GM18867 (cell line): ENCODE measurements at regions not wholly inside any gene's neighbourhood (a gene's known extent, or its start where the extent isn't known, plus 50 kb on each side); places are given as distances from the start of the nearest gene placed in this dataset.
A peak's percentile ranks its signal among the peaks of the same experiment; 100 is the strongest.

Experiments
- ATAC-seq: cut with Tn5 transposase; IDR thresholded peaks from one replicate; pipeline ENCODE4 v1.9.1; 2021; ENCODE audit warnings: mild to moderate bottlenecking, moderate library complexity; ENCODE audit not compliant: unreplicated experiment

DNA sequence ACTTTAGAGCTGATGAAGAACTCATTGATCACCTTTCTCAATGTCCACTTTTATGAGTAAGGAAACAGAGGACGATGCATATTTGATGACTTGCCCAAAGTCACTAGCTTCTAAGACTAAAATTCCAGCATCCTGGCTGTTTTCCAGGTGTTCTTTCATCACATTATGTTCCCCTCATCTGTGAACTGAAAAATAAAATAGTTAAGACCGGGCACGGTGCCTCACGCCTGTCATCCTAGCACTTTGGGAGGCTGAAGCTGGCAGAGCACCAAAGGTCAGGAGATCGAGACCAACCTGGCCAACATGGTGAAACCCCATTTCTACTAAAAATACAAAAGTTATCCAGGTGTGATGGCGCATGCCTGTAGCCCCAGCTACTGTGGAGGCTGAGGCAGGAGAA, 297.5 kb downstream of the DUSP10 start:
- no peak for ATAC-seq

- ATAC-seq, result no peak
Observed at GRCh38 chr1:221448585-221449175, 293.2 kb downstream of the DUSP10 start.

DNA sequence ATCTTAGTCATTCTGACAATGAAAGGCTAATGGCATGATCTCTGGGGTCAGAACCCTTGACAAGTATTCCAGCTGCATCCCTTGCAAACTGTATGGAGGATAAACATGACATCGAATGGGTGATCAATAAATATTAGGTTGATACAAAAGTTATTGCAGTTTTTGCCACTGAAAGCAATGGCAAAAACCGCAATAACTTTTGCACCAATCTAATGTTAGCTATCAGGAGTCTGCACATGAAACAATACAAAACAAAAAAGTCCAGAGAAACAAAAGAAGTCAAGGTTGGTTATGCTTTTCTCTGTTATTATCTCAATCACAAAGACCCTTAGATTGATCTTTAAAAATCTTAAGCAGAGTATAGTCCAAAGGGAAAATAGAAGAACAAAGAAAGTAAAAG, 292.7 kb downstream of the DUSP10 start:
- ATAC-seq, result no peak

- peak; percentile 70 for ATAC-seq
Observed at GRCh38 chr1:221449801-221450470, 292.0 kb downstream of the DUSP10 start.

DNA sequence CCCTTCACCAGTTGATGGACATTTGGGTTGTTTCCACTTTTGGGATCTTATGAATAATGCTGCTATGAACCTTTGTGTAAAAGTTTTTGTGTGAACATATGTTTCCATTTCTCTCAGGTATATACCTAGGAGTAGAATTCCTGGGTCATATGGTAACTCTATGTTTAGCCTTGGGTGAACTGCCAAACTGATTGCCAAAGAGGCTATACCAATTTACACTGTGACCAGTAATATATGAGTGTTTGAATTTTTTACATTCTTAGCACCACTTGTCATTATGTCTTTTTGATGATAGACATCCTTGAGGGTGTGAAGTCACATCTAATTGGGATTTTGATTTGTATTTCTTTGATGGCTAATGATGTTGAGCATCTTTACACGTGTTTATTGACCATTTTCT, 290.1 kb downstream of the DUSP10 start:
- no peak for ATAC-seq

- no peak for ATAC-seq
Observed at GRCh38 chr1:221454096-221454495, 287.8 kb downstream of the DUSP10 start.

GRCh38 chr1:221456918-221457317, 285.0 kb downstream of the DUSP10 start:
- ATAC-seq, result no peak

- no peak for ATAC-seq
Observed at GRCh38 chr1:221457685-221458446, 284.0 kb downstream of the DUSP10 start.

DNA sequence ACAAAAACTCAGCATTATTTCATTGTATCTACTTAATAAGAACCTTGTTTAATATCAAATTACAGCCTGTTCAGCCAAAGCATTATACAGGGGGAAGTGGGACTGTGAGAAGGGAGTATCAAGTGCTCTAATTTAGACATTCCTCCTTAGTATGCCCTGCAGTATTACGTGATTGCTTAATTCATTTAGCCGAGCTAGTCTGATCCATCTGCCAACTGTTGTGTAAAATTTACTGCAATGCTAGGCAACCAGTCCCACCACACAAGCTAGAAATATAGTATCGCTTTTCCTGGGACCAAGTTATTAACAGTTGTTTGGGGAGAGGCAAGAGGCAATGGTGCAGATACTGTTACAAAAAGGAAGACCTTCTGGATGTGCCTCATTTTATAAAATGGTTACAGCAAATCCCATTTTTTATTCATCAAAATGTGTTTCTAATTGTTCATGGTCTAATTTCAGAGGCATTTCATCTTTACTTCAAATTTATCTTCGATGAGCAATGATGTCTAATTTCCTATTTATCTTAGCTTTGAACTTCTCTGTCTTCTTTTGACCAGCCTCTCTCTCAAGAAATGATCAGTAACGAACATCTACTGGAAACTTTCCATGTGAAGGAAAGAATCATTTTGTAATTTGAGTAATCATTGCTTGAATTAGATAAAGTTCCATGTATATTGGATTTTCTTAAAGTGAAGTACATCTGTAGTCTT, 283.3 kb downstream of the DUSP10 start:
- no peak for ATAC-seq

DNA sequence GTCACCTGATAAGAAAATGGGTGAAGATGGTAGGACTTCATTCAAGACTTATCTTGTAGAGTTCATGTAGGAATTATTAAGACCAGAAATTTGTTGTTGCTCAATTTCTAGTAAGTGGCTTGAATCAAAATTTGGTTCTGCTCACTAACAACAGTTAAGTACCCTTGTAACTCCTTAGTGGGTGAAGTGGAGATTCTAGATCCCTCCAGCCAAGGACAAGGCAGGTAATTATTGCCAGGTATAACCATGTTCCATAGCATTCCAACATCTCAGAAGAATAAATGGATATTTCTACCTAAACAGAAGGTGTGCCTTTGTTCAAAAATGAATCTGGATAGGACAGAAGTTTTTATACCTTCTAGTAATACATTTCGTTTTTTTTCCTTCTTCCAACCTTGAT, 282.3 kb downstream of the DUSP10 start:
- ATAC-seq, result no peak

DNA sequence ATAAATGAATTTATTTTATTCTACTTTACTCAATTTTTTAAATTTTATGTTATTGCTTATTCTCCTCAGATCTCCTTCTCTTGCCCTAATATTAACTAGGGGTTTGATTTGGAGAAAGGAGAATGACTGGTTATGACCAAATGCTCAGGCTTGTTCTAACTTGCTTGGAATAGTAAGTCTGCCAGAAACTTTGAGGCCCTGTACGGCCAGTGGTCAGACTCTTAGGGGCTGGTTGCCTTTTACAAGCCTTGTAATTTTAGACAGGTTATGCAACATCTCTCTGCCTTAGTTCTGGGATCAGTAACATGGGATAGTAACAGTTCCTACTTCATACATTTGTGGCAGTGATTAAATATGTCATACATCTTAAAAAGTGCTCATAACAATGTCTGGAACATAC, 279.5 kb downstream of the DUSP10 start:
- no peak for ATAC-seq

- ATAC-seq, result no peak
Observed at GRCh38 chr1:221468546-221468945, 273.3 kb downstream of the DUSP10 start.

- ATAC-seq, result no peak
Observed at GRCh38 chr1:221469476-221469875, 272.4 kb downstream of the DUSP10 start.

- ATAC-seq, result no peak
Observed at GRCh38 chr1:221470000-221470698, 271.7 kb downstream of the DUSP10 start.

- ATAC-seq, result no peak
Observed at GRCh38 chr1:221473411-221473810, 268.5 kb downstream of the DUSP10 start.

DNA sequence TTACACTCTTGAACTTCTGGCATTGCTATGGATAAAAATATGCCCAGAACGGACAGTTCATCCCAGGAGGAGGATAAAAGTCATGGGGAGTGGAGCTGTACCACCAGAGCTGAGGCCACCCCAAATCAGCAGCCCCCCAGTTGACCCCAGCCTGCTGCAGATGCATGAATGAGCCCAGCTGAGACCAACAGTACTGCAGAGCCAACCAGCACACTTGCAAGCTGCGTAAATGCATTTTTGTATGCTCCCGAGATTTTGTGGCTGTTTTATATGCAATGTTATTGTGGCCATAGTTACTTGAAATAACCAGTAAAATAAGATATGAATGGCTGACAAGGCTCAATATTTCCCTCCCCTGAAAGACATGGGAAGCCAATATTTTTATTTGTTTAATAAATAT, 264.6 kb downstream of the DUSP10 start:
- ATAC-seq, result no peak

DNA sequence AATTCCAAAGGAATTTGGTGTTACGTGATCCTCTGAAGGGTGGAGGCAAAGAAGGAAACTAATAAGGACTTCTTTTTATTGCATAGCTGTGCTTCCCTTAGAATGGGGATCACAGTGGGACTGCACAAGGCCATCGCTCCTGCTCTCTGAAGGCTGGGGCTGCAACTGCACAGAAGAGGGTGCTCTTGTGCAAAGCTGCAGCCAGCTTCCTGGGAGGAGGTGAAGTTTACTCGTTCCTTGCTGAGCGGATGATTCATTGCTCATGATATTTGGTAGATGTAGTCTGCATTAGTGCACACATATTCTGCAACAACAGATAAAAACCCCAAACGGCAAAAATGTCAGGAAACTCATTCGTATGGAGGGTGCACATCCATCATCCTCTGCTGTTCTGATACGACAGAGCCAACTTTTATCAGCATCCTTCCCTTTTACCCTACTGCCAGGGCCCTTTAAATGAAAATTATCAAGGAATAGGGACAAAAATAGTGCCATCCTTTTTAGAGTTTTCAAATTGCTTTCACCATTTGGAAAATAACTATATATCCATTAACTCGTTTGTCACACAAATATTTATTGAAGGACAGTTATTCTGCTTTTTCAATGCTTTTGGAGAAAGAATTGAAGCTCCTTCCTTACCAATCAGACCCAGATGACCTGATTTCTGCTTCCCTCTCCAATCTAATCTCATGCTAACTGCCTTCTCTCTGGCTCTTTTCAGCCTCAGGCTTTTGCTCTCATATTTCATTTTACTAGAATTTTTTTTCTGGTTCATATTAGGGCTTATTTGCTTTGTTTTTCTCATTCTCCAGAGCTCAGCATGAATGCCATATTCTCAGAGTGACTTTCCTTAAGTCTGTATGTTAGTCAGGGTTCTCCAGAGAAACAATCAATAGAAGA, 263.6 kb downstream of the DUSP10 start:
- peak; percentile 92 for ATAC-seq

GRCh38 chr1:221487781-221488524, 253.9 kb downstream of the DUSP10 start:
- ATAC-seq, result no peak

- no peak for ATAC-seq
Observed at GRCh38 chr1:221488550-221488949, 253.3 kb downstream of the DUSP10 start.
